ENCODE measurements at regions not wholly inside any gene's neighbourhood (a gene's known extent, or its start where the extent isn't known, plus 50 kb on each side); places are given as distances from the start of the nearest gene placed in this dataset.

DNA sequence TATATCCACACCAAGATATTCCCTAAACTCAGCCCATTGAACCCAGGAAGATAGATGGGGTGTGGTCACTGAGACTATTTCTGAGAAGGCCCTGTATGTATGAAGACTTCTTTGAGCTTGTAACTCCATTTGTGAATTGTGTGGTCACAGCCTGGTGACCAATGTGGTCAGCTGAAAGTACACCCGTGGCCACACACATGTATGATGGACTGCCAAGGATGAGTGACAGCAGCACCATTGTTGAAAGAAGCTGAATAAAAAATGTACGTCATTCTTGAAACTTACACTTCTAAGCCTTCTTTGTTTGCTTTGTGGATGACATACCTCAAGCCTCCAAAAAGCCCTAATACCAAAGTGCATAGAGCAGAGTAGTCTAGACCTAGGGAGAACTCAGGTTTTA is 581.4 kb downstream of the RAB28 start:
- Histone ChIP-seq H3K4me3 (no peak overlapping the region), H3K4me1 (no peaks in the 10 kb centered on the region), H3K27me3 (no peaks in the 10 kb centered on the region), H3K27ac (no peak overlapping the region), H3K36me3 (no peaks in the 10 kb centered on the region), H3K9me3 (no peaks in the 10 kb centered on the region)
- WGBS, 2 donors, result 55 to 60% methylated on average over 2 of the region's 2 CpGs
- TF ChIP-seq, protein P1, sequence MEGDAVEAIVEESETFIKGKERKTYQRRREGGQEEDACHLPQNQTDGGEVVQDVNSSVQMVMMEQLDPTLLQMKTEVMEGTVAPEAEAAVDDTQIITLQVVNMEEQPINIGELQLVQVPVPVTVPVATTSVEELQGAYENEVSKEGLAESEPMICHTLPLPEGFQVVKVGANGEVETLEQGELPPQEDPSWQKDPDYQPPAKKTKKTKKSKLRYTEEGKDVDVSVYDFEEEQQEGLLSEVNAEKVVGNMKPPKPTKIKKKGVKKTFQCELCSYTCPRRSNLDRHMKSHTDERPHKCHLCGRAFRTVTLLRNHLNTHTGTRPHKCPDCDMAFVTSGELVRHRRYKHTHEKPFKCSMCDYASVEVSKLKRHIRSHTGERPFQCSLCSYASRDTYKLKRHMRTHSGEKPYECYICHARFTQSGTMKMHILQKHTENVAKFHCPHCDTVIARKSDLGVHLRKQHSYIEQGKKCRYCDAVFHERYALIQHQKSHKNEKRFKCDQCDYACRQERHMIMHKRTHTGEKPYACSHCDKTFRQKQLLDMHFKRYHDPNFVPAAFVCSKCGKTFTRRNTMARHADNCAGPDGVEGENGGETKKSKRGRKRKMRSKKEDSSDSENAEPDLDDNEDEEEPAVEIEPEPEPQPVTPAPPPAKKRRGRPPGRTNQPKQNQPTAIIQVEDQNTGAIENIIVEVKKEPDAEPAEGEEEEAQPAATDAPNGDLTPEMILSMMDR (IDR thresholded peaks at IDR 0.05), result no peak
- TF ChIP-seq EP300 (IDR thresholded peaks at IDR 0.05) (no peak), POLR2A (IDR thresholded peaks at IDR 0.05) (no peak)
- DNase-seq (ENCODE audit: low spot score in 2 of 2), result no peak

DNA sequence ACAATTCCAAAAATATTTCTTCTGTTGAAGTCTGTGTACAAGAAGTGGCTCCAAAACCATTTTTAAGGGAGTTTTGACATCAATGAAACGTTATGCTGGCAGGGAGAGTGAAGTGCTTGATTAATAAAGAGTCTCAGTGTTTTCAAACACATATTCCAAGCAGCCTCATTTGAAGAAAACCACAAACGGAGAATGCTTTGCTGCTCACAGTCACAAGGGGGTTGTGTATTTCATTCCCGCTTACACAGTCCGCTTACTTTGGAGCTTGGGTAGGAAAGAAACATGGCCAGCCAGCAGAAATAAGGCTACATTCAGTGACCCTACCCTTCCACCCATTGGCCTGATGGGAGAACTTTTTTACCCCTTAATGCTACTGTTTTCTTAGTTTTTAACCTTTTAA is 586.2 kb downstream of the RAB28 start:
- no peaks in the 10 kb centered on the region for H3K4me1 ChIP-seq
- WGBS, 2 donors, result 29 to 31% methylated on average over 4 of the region's 4 CpGs
- TF ChIP-seq POLR2A (IDR thresholded peaks at IDR 0.05) (no peak), EP300 (IDR thresholded peaks at IDR 0.05) (no peak)
- TF ChIP-seq, protein P1 (IDR thresholded peaks at IDR 0.05), result no peak

GRCh38 chr4:12894062-12894461 is 590.1 kb downstream of the RAB28 start:
- no peaks in the 10 kb centered on the region for H3K9me3 ChIP-seq
- no peak overlapping the region for H3K27ac ChIP-seq
- 82 to 100% methylated on average over 1 of the region's 1 CpG for WGBS, 2 donors
- DNase-seq (ENCODE audit: low spot score in 2 of 2), result no peak
- H3K36me3 ChIP-seq, result no peaks in the 10 kb centered on the region
- TF ChIP-seq, protein P1 (IDR thresholded peaks at IDR 0.05), result no peak
- TF ChIP-seq POLR2A (IDR thresholded peaks at IDR 0.05), result no peak
- TF ChIP-seq EP300 (IDR thresholded peaks at IDR 0.05), result no peak
- no peak overlapping the region for H3K4me3 ChIP-seq
- H3K4me1 ChIP-seq, result no peaks in the 10 kb centered on the region
- H3K27me3 ChIP-seq, result no peaks in the 10 kb centered on the region

More for the DNA sequence above, 586.2 kb downstream of the RAB28 start:
- H3K9me3 ChIP-seq, result no peaks in the 10 kb centered on the region
- DNase-seq (ENCODE audit: low spot score in 2 of 2), result no peak
- no peaks in the 10 kb centered on the region for H3K27me3 ChIP-seq
- no peaks in the 10 kb centered on the region for H3K36me3 ChIP-seq
- no peak overlapping the region for H3K27ac ChIP-seq
- H3K4me3 ChIP-seq, result no peak overlapping the region

GRCh38 chr4:12889054-12889453 is 595.1 kb downstream of the RAB28 start:
- peak in 1 of 2 donors; percentile 14 for DNase-seq (ENCODE audit: low spot score in 2 of 2)
- WGBS, 2 donors, result 15 to 27% methylated on average over 3 of the region's 3 CpGs

GRCh38 chr4:12884846-12885796 is 599.0 kb downstream of the RAB28 start:
- 52% methylated on average over 20 of the region's 20 CpGs for WGBS, 2 donors
- no peak for DNase-seq (ENCODE audit: low spot score in 2 of 2)
- no peaks in the 10 kb centered on the region for H3K27me3 ChIP-seq

More at GRCh38 chr4:12889054-12889453, 595.1 kb downstream of the RAB28 start:
- Histone ChIP-seq H3K4me3 (no peak overlapping the region), H3K4me1 (no peaks in the 10 kb centered on the region), H3K9me3 (peaks cover 0 to 7% (median 0%) of the 10 kb centered on the region in 4 donors), H3K27ac (no peak overlapping the region), H3K27me3 (no peaks in the 10 kb centered on the region), H3K36me3 (no peaks in the 10 kb centered on the region)
- TF ChIP-seq EP300 (IDR thresholded peaks at IDR 0.05), result no peak
- TF ChIP-seq, protein P1 (IDR thresholded peaks at IDR 0.05), result no peak

More at GRCh38 chr4:12884846-12885796, 599.0 kb downstream of the RAB28 start:
- H3K9me3 ChIP-seq, result peaks cover 0 to 7% (median 0%) of the 10 kb centered on the region in 4 donors
- H3K27ac ChIP-seq, result no peak overlapping the region
- TF ChIP-seq EP300 (IDR thresholded peaks at IDR 0.05) (no peak), POLR2A (IDR thresholded peaks at IDR 0.05) (no peak)
- TF ChIP-seq, protein P1 (IDR thresholded peaks at IDR 0.05), result no peak
- no peaks in the 10 kb centered on the region for H3K36me3 ChIP-seq
- no peak overlapping the region for H3K4me3 ChIP-seq
- H3K4me1 ChIP-seq, result no peaks in the 10 kb centered on the region

Data from tibial nerve (tissue), 4 donors.